ENCODE measurements at regions not wholly inside any gene's neighbourhood (a gene's known extent, or its start where the extent isn't known, plus 50 kb on each side); places are given as distances from the start of the nearest gene placed in this dataset.

DNA sequence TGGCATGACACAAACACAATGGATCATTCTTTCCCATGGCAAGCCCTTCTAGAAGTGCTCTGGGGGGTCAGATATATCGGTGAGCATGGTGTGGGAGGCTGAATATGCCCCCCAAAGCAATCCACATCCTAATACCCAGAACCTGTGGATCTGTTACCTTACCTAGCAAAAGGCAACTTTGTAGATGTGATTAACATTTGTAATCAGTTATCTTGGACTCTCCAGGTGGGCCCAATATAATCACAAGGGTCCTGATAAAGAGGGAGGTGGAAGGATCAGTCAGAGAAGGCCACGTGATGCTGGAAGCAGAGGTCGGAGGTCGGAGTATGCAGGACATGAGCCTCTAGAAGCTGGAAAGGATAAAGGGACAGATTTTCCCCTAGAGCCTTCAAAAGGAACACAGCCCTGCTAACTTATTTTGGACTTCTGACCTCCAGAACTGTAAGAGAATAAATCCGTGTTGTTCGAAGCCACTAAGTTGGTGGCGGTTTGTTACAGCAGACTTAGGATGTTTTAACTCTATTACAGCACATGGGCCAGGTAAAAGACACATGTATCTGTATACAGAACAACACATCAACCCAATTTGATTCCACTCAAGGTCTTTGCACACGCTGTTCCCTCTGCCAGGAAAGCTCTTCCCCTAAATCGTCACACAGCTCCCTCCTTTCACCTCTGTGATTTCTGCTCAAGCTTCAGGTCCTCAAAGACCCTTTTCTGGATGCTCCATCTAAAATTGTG, 115.3 kb downstream of the NOG start:
- TF ChIP-seq FOXM1 (IDR thresholded peaks at IDR 0.05; ENCODE audit: borderline replicate concordance, low read depth): no peak
- TF ChIP-seq, protein P1, sequence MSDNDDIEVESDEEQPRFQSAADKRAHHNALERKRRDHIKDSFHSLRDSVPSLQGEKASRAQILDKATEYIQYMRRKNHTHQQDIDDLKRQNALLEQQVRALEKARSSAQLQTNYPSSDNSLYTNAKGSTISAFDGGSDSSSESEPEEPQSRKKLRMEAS (IDR thresholded peaks at IDR 0.05): no peak

DNA sequence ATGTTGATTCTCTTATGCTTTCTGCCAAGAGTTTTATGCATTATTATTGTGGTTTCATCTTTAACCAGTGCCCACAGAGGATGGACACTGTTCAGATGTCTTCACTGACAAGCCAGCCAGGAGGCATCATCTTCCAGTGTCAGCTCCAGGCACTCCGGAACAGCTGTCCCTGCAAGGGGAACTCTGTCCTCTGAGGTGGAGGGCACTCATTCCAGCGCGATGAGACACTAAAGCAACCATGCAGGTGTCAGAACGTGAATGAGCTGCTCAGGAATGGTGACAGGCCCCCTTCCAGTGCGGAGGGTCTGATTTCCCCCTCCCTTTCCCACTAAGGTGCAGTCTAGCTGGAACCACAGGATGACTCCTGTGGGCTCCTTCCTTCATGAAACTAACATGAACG, 117.5 kb downstream of the NOG start:
- TF ChIP-seq ZBTB7A (IDR thresholded peaks at IDR 0.05; ENCODE audit: low read depth) (no peak), RAD21 (IDR thresholded peaks at IDR 0.05; ENCODE audit: low read depth) (no peak), YY1 (IDR thresholded peaks at IDR 0.05; ENCODE audit: low read depth) (no peak), EP300 (IDR thresholded peaks at IDR 0.05; ENCODE audit: borderline replicate concordance) (no peak), TCF12 (IDR thresholded peaks at IDR 0.05; ENCODE audit: low read depth) (no peak), CREB1 (IDR thresholded peaks at IDR 0.05; ENCODE audit: low read depth) (no peak)
- TF ChIP-seq, protein P1 (IDR thresholded peaks at IDR 0.05): no peak

DNA sequence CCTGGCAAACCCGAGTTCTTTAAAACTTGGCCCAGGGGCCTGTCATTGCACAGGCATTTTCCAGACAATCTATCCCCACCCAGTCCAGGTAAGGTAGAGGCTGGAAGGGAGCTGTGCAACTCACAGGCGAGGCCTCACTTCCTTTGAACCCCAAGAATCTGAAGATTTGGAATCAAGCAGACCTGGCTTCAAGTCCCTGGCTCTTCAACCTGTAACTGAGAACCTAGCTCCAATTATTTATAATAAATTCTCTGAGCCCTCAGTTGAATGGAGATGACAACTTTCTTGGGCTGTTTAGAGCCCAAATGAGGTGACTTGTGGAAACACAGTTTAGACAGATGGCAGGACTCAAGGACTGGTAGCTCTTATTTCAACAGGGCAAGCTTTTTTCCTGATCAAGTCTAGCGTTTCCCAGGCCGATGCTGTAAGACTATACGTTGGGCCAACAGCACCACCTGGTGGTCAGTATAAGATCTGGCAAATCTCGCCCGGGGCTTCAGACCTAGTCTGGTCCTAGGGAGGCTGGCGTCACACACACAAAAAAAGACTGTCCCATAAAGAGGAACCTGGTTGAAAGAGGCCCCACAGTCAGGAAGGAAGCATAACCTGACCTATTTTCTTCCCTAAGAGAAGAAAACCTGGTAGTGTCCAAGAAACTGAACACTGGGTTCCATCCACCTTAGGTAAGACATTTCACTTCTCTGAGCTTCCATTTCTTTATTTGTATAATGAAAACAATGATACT, 117.9 kb downstream of the C17orf67 start:
- TF ChIP-seq RAD21 (IDR thresholded peaks at IDR 0.05; ENCODE audit: low read depth): peak; percentile 92
- TF ChIP-seq, protein P1 (IDR thresholded peaks at IDR 0.05): no peak

DNA sequence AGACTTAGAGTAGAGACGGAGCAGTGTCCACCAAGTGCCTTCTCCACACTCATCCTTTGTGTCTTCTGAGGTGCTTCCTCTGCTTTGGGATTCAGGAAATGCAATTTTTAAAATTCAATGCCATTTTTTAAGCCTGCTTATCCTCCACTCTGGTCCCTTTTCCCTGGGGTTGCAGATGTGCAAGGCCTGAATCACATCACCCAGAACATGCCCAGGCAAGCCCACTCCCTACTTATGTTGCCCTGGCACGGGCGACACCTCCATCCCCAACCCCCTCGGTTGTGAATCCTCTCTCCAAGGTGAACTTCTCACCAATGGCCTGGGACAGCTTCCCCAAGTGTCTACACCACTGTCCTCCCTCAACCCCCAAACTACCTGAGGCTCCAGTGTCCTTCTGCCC, 116.2 kb downstream of the C17orf67 start:
- no peak for TF ChIP-seq YY1 (IDR thresholded peaks at IDR 0.05; ENCODE audit: low read depth)
- TF ChIP-seq, protein P2, sequence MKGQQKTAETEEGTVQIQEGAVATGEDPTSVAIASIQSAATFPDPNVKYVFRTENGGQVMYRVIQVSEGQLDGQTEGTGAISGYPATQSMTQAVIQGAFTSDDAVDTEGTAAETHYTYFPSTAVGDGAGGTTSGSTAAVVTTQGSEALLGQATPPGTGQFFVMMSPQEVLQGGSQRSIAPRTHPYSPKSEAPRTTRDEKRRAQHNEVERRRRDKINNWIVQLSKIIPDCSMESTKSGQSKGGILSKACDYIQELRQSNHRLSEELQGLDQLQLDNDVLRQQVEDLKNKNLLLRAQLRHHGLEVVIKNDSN (IDR thresholded peaks at IDR 0.05): no peak
- no peak for TF ChIP-seq ZBTB7A (IDR thresholded peaks at IDR 0.05; ENCODE audit: low read depth)
- TF ChIP-seq, protein P3, sequence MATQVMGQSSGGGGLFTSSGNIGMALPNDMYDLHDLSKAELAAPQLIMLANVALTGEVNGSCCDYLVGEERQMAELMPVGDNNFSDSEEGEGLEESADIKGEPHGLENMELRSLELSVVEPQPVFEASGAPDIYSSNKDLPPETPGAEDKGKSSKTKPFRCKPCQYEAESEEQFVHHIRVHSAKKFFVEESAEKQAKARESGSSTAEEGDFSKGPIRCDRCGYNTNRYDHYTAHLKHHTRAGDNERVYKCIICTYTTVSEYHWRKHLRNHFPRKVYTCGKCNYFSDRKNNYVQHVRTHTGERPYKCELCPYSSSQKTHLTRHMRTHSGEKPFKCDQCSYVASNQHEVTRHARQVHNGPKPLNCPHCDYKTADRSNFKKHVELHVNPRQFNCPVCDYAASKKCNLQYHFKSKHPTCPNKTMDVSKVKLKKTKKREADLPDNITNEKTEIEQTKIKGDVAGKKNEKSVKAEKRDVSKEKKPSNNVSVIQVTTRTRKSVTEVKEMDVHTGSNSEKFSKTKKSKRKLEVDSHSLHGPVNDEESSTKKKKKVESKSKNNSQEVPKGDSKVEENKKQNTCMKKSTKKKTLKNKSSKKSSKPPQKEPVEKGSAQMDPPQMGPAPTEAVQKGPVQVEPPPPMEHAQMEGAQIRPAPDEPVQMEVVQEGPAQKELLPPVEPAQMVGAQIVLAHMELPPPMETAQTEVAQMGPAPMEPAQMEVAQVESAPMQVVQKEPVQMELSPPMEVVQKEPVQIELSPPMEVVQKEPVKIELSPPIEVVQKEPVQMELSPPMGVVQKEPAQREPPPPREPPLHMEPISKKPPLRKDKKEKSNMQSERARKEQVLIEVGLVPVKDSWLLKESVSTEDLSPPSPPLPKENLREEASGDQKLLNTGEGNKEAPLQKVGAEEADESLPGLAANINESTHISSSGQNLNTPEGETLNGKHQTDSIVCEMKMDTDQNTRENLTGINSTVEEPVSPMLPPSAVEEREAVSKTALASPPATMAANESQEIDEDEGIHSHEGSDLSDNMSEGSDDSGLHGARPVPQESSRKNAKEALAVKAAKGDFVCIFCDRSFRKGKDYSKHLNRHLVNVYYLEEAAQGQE (IDR thresholded peaks at IDR 0.05; ENCODE audit: low read depth): no peak
- no peak for TF ChIP-seq FOXM1 (IDR thresholded peaks at IDR 0.05; ENCODE audit: borderline replicate concordance, low read depth)
- TF ChIP-seq TAF1 (IDR thresholded peaks at IDR 0.05; ENCODE audit: low read depth): no peak

DNA sequence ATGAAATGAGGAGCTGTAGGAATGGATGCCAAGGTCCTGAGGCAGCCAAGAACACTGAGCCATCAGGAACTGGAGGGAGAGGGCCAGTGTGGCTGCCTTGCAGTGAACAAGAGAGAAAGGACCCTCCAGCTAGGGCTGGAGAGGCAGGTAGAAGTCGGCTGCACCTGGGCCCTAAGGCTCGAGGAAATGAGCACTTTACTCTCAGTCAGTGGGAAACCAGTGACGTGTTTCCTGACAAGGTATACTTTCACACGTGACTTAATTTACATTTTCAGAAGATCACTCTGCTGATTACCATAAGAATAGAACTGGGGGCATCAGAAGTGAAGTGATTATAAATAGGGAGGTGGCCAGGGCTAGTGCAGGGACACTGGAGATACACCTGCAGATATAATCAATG, 115.2 kb downstream of the C17orf67 start:
- TF ChIP-seq, protein P2 (IDR thresholded peaks at IDR 0.05): no peak
- TF ChIP-seq YY1 (IDR thresholded peaks at IDR 0.05; ENCODE audit: low read depth): no peak
- no peak for TF ChIP-seq RAD21 (IDR thresholded peaks at IDR 0.05; ENCODE audit: low read depth)
- TF ChIP-seq TEAD4 (IDR thresholded peaks at IDR 0.05): no peak
- TF ChIP-seq EP300 (IDR thresholded peaks at IDR 0.05; ENCODE audit: borderline replicate concordance): no peak
- no peak for TF ChIP-seq NFIC (IDR thresholded peaks at IDR 0.05)
- TF ChIP-seq FOXM1 (IDR thresholded peaks at IDR 0.05; ENCODE audit: borderline replicate concordance, low read depth): no peak
- no peak for TF ChIP-seq TCF12 (IDR thresholded peaks at IDR 0.05; ENCODE audit: low read depth)
- no peak for TF ChIP-seq CEBPB (IDR thresholded peaks at IDR 0.05)
- no peak for TF ChIP-seq EGR1 (IDR thresholded peaks at IDR 0.05)
- TF ChIP-seq ZBTB7A (IDR thresholded peaks at IDR 0.05; ENCODE audit: low read depth): no peak
- TF ChIP-seq CREB1 (IDR thresholded peaks at IDR 0.05; ENCODE audit: low read depth): no peak
- TF ChIP-seq, protein P3 (IDR thresholded peaks at IDR 0.05; ENCODE audit: low read depth): no peak

DNA sequence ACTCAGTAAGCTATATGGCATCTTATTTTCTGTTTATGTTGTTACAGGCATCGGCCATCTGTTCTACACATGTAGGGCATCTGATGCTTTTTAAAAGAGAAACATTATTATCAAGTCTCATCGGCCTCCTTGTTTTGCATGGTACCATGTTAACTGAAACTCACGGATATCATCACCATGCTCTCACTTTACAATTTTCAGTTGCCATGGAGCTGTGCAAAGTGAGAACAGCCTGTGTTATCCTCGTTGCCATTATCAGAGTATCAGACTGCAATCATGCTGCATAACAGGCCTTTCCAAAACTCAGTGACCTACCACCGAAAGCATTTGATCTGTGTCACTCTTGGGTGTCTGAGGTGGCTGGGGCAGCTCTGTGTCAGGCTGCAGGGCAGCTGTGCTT, 110.3 kb downstream of the C17orf67 start:
- TF ChIP-seq, protein P2 (IDR thresholded peaks at IDR 0.05): no peak
- no peak for TF ChIP-seq ZBTB7A (IDR thresholded peaks at IDR 0.05; ENCODE audit: low read depth)
- TF ChIP-seq, protein P1 (IDR thresholded peaks at IDR 0.05): no peak
